Activated CD8-positive, alpha-beta T cell treated with anti-CD3 and anti-CD28 coated beads, Interleukin-2, amount 10 ng/mL, durations not matched to agents 7 days and 5 days (primary cell): ENCODE measurements at regions not wholly inside any gene's neighbourhood (a gene's known extent, or its start where the extent isn't known, plus 50 kb on each side); places are given as distances from the start of the nearest gene placed in this dataset.
A peak's percentile ranks its signal among the peaks of the same experiment; 100 is the strongest.
"Not testable (repeated sequence)": the region's sequence is repeated elsewhere in the genome, so short reads cannot be mapped to it uniquely, and the experiment has no call there.

ENCODE experiments used
- ATAC-seq: fragments of 150-1000 bp; cut with Tn5 transposase; one replicate; pipeline ENCODE4 v1.10.0; 2021; ENCODE audit warnings: moderate library complexity
- CTCF ChIA-PET: fragments of 350-600 bp; sonication (Branson Sonifier 250); formaldehyde crosslinking; loops from one replicate; lab custom pipeline; 2021; ENCODE audit warnings: antibody characterized with exemption; lab: Charles Lee
- POLR2A ChIA-PET: fragments of 350-600 bp; sonication (Branson Sonifier 250); formaldehyde crosslinking; loops from one replicate; lab custom pipeline; 2021; ENCODE audit warnings: antibody characterized with exemption; lab: Charles Lee
- DNase-seq: peaks from one replicate; pipeline ENCODE4 v3.0.0-alpha.2; 2020
- H3K27ac Mint-ChIP-seq: one replicate; pipeline ENCODE4 v1.8.0; 2021; ENCODE audit warnings: mild to moderate bottlenecking, mixed read lengths
- H3K27me3 Mint-ChIP-seq: one replicate; pipeline ENCODE4 v1.8.0; 2021; ENCODE audit warnings: low read depth, mixed read lengths
- H3K36me3 Mint-ChIP-seq: one replicate; pipeline ENCODE4 v1.8.0; 2021; ENCODE audit warnings: low read depth, mixed read lengths
- H3K4me1 Mint-ChIP-seq: one replicate; pipeline ENCODE4 v1.8.0; 2021; ENCODE audit warnings: low read depth, mixed read lengths
- H3K4me3 Mint-ChIP-seq: one replicate; pipeline ENCODE4 v1.8.0; 2021; ENCODE audit warnings: mild to moderate bottlenecking, mixed read lengths
- H3K9me3 Mint-ChIP-seq: one replicate; pipeline ENCODE4 v1.8.0; 2022; ENCODE audit warnings: mixed read lengths; ENCODE audit not compliant: insufficient read depth

GRCh38 chr18:10160251-10160650 is 246.4 kb downstream of the VAPA start:
- Mint-ChIP-seq H3K4me1 (no peaks in the 10 kb centered on the region), H3K9me3 (no peaks in the 10 kb centered on the region), H3K4me3 (no peak overlapping the region), H3K27me3 (no peaks in the 10 kb centered on the region), H3K36me3 (no peaks in the 10 kb centered on the region), H3K27ac (no peak overlapping the region)
- ATAC-seq = no peak
- ChIA-PET POLR2A (no interaction called here), CTCF (no interaction called here)
- DNase-seq = no peak

GRCh38 chr18:10161315-10161714 is 247.5 kb downstream of the VAPA start:
- ATAC-seq (no peak), DNase-seq (no peak)
- ChIA-PET CTCF (no interaction called here), POLR2A (interaction anchor here (0.9 kb wide), 1 partner anchor 417 kb away, joined by 3 read pairs; no protein-coding TSS in a partner anchor)
- Mint-ChIP-seq H3K27ac (no peak overlapping the region), H3K4me3 (no peak overlapping the region), H3K4me1 (no peaks in the 10 kb centered on the region), H3K27me3 (no peaks in the 10 kb centered on the region), H3K9me3 (no peaks in the 10 kb centered on the region), H3K36me3 (no peaks in the 10 kb centered on the region)

DNA sequence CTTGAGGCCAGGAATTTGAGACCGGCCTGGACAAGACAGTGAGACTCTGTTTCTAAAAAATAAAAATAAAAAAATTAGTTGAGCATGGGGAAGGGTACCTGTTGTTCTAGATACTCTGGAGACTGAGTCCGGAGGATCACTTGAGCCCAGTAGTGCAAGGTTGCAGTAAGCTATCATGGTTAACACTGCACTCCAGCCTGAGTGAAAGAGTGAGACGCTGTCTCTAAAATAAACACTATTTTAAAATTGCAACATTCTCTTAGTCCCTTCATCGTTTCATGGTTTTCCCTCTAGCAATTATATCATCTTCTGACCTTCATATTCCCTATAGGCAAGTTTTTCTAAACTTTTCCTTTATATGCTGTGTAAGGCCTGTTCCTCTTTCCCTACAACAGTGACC is 248.5 kb downstream of the VAPA start:
- H3K27ac Mint-ChIP-seq = no peak overlapping the region
- DNase-seq (no peak), ATAC-seq (no peak)
- no peak overlapping the region for H3K4me3 Mint-ChIP-seq
- POLR2A ChIA-PET = no interaction called here
- no peaks in the 10 kb centered on the region for H3K9me3 Mint-ChIP-seq
- CTCF ChIA-PET = no interaction called here
- H3K36me3 Mint-ChIP-seq = no peaks in the 10 kb centered on the region
- H3K4me1 Mint-ChIP-seq = no peaks in the 10 kb centered on the region
- H3K27me3 Mint-ChIP-seq = no peaks in the 10 kb centered on the region

DNA sequence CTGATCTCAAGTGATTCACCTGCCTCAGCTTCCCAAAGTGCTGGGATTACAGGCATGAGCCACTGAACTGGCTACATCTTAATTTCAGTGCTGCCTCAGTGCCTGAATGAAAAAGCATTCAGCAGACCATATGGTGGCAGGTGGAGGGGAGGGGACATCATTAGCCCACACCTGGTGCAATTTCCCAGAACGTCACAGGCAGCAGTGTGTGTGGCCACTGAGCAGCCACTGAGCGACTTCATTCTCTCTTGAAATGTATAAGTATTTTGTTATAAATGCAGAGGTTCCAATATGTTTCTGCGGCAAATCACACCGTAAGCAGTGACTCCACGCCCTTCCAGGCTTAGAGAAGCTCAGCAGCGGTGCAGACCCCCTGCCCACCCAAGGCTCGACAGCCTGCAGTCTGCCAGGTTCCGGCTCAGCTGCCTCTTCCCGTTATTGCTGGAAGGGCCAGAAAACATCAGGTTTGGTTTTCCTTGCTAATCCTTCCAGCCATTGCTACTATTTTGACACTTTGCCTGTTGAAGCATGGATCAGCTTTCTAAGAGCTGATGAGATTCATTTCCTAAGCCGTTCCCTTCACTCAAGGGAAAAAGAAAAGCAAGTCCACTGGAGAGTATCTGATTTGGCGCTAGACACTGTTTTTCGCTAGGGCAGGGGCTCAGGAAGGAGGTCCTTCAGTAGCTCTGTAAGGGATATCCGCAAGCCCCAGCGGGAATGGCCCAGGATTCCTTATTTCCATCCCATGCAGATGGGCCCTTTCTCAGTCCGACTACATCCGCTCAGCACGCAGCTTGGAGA is 250.7 kb downstream of the VAPA start:
- Mint-ChIP-seq H3K27ac (no peak overlapping the region), H3K27me3 (no peaks in the 10 kb centered on the region), H3K36me3 (no peaks in the 10 kb centered on the region), H3K4me3 (no peak overlapping the region), H3K9me3 (no peaks in the 10 kb centered on the region), H3K4me1 (no peaks in the 10 kb centered on the region)
- no peak for DNase-seq
- no peak for ATAC-seq
- CTCF ChIA-PET = no interaction called here
- POLR2A ChIA-PET = no interaction called here

DNA sequence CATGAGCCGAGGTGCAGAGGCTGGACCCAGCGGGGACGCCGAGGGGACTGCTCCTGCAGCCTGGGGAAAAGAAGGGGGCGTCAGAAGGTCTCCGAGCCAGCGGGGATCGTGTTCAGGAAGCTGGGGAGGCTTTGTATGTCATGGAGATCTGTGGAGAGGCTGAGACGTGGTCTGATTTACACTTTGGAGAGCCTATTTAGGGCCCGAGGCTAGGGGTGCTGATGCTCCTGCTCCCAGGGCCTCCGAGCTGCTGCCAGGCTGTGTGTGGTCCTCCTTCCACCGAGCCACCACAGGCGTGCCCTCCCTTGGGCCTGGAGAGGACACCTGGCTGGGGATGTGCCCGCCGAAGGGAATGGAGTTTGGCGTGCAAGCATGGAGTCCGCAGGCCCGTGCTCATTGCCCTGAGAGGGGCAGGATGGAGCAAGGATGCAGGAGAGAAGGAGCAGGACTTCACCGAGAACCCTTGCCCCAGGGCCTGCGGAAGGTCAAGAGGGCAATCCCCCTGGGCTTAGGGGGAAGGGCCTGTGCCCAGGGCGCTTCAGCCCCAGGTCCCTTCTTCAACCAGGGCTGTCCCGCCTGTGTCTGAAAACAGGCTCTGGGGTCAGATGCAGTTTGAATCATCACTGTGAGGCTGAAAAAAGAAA is 252.5 kb downstream of the VAPA start:
- Mint-ChIP-seq H3K4me1 (no peaks in the 10 kb centered on the region), H3K4me3 (no peak overlapping the region), H3K36me3 (no peaks in the 10 kb centered on the region), H3K27ac (no peak overlapping the region), H3K9me3 (no peaks in the 10 kb centered on the region), H3K27me3 (no peaks in the 10 kb centered on the region)
- DNase-seq = no peak
- ChIA-PET CTCF (no interaction called here), POLR2A (no interaction called here)
- ATAC-seq = no peak

DNA sequence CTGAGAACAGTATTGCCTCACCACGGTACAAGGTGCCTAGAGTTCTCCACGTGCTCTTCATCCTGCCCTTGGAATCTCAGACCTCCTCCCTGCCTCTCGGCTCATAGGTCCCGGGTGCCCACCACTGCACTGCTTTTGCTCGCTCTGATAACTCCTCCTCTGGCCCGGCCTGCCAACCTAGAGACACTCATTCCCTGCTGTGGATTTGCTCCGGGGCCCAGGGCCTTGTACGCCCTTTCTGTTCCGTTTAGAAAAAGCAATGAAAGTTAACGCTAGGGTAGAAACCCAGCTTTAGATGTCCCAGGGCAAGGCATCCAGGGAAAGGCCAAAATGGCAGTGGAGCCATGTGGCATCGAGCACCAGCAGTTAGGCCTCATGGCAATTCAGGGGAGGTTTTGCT is 253.9 kb downstream of the VAPA start:
- no peak overlapping the region for H3K27ac Mint-ChIP-seq
- DNase-seq (no peak), ATAC-seq (no peak)
- H3K9me3 Mint-ChIP-seq = no peaks in the 10 kb centered on the region
- no peaks in the 10 kb centered on the region for H3K4me1 Mint-ChIP-seq
- H3K27me3 Mint-ChIP-seq = no peaks in the 10 kb centered on the region
- CTCF ChIA-PET = no interaction called here
- POLR2A ChIA-PET = no interaction called here
- no peaks in the 10 kb centered on the region for H3K36me3 Mint-ChIP-seq
- no peak overlapping the region for H3K4me3 Mint-ChIP-seq

GRCh38 chr18:10168477-10168876 is 254.7 kb downstream of the VAPA start:
- H3K27ac Mint-ChIP-seq = no peak overlapping the region
- no peak for DNase-seq
- H3K9me3 Mint-ChIP-seq = no peaks in the 10 kb centered on the region
- no peaks in the 10 kb centered on the region for H3K36me3 Mint-ChIP-seq
- H3K4me1 Mint-ChIP-seq = no peaks in the 10 kb centered on the region
- no peaks in the 10 kb centered on the region for H3K27me3 Mint-ChIP-seq
- no peak for ATAC-seq
- POLR2A ChIA-PET = no interaction called here
- H3K4me3 Mint-ChIP-seq = no peak overlapping the region
- CTCF ChIA-PET = no interaction called here

DNA sequence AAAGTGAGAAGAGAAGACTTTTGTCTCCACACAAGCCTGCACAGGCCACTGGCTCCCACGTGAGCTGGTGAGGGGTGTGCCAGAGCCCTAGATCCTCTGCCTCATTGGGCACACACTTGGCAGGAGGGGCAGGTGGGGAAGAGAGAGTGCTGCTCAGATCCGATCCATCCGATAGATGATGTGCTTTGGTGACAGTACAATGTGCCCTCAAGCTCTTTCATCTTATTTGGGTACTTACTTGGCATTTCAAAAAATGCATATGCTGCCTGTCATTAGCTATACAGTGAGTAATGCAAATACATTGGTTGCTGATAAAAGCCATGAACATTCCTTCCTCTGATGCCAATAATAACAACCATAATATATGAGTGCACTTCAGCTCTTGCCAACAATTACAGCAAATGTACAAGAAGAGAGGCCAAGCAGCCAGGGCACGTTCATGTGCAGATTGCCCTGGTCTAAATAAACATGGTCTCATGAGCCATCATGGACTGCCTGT is 255.3 kb downstream of the VAPA start:
- DNase-seq (no peak), ATAC-seq (no peak)
- Mint-ChIP-seq H3K36me3 (no peaks in the 10 kb centered on the region), H3K4me1 (no peaks in the 10 kb centered on the region), H3K4me3 (no peak overlapping the region), H3K27ac (no peak overlapping the region), H3K9me3 (no peaks in the 10 kb centered on the region), H3K27me3 (no peaks in the 10 kb centered on the region)
- ChIA-PET POLR2A (no interaction called here), CTCF (no interaction called here)

DNA sequence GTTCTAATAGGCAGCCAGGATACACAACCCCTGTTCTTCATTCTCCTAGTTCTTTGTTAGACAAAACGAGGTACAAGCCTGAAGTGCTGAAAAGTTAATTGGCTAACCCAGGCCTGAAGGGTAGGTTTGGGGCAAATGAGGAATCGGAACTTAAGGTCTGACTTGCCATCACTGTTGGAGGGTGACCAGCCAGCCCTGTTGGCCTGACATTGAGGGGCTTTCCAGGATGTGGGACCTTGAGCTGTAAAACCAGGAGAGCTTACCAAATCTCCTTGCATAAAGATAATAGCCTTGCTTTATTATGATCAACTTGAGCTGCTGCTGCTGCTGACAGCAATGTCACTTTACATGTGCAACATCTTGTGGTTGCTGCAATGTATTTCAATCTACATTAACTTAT is 256.0 kb downstream of the VAPA start:
- ChIA-PET POLR2A (no interaction called here), CTCF (no interaction called here)
- Mint-ChIP-seq H3K27ac (no peak overlapping the region), H3K4me1 (no peaks in the 10 kb centered on the region), H3K27me3 (no peaks in the 10 kb centered on the region), H3K9me3 (no peaks in the 10 kb centered on the region), H3K36me3 (no peaks in the 10 kb centered on the region), H3K4me3 (no peak overlapping the region)
- DNase-seq = no peak
- ATAC-seq = no peak

- ATAC-seq = no peak
- POLR2A ChIA-PET = no interaction called here
- no peaks in the 10 kb centered on the region for H3K36me3 Mint-ChIP-seq
These were observed 256.6 kb downstream of the VAPA start for GRCh38 chr18:10170375-10170774.

DNA sequence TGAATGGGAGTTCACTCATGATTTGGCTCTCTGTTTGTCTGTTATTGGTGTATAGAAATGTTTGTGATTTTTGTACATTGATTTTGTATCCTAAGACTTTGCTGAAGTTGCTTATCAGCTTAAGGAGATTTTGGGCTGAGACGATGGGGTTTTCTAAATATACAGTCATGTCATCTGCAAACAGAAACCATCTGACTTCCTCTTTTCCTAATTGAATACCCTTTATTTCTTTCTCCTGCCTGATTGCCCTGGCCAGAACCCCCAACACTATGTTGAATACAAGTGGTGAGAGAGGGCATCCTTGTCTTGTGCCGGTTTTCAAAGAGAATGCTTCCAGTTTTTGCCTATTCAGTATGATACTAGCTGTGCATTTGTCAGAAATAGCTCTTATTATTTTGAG is 261.5 kb downstream of the VAPA start:
- CTCF ChIA-PET, DNase-seq, POLR2A ChIA-PET, H3K9me3 Mint-ChIP-seq, H3K4me3 Mint-ChIP-seq, H3K27me3 Mint-ChIP-seq, ATAC-seq, H3K27ac Mint-ChIP-seq: not testable (repeated sequence)
- Mint-ChIP-seq H3K4me1 (peaks cover 19% of the 10 kb centered on the region), H3K36me3 (peaks cover 10% of the 10 kb centered on the region)

More at GRCh38 chr18:10170375-10170774, 256.6 kb downstream of the VAPA start:
- Mint-ChIP-seq H3K4me3 (no peak overlapping the region), H3K27me3 (peaks cover 2% of the 10 kb centered on the region), H3K9me3 (no peaks in the 10 kb centered on the region), H3K27ac (no peak overlapping the region), H3K4me1 (no peaks in the 10 kb centered on the region)
- CTCF ChIA-PET = no interaction called here
- no peak for DNase-seq

GRCh38 chr18:10179326-10179725 is 265.5 kb downstream of the VAPA start:
- CTCF ChIA-PET = not testable (repeated sequence)

More at GRCh38 chr18:10179326-10179725, 265.5 kb downstream of the VAPA start:
- Mint-ChIP-seq H3K4me1 (peaks cover 19% of the 10 kb centered on the region), H3K9me3 (peaks cover 18% of the 10 kb centered on the region), H3K36me3 (peaks cover 13% of the 10 kb centered on the region), H3K27ac (peak overlapping the region; percentile 64)
- ATAC-seq, H3K4me3 Mint-ChIP-seq, POLR2A ChIA-PET, H3K27me3 Mint-ChIP-seq: not testable (repeated sequence)
- peak; percentile 25 for DNase-seq
